Mammary epithelial cell (primary cell): ENCODE measurements at regions not wholly inside any gene's neighbourhood (a gene's known extent, or its start where the extent isn't known, plus 50 kb on each side); places are given as distances from the start of the nearest gene placed in this dataset.

ENCODE experiments used
- CTCF ChIP-seq, 2 donors: IDR thresholded peaks in 1 of 2; conservative IDR thresholded peaks in 1 of 2; 2 replicates each; pipeline ENCODE4 v1.5.1; 2011 to 2012; ENCODE audit warnings: inconsistent platforms in 2 of 2, low read length in 2 of 2, mild to moderate bottlenecking in 2 of 2, control low read depth in 1 of 2, low read depth in 1 of 2; ENCODE audit not compliant: insufficient read depth in 1 of 2; ENCODE audit errors: extremely low read depth in 1 of 2
- EZH2 ChIP-seq: IDR thresholded peaks from 2 replicates; pipeline ENCODE4 v1.6.1; 2012; ENCODE audit warnings: low read length, inconsistent platforms, borderline replicate concordance

- TF ChIP-seq CTCF (conservative IDR thresholded peaks at IDR 0.05 in 1 of 2, IDR thresholded peaks at IDR 0.05 in 1 of 2; ENCODE audit: extremely low read depth in 1 of 2, insufficient read depth in 1 of 2, low read depth in 1 of 2, low read length in 2 of 2): no peak
- TF ChIP-seq EZH2: no peak
These were observed 1126.3 kb downstream of the SORCS1 start for GRCh38 chr10:106038246-106038645.
